ENCODE measurements at regions not wholly inside any gene's neighbourhood (a gene's known extent, or its start where the extent isn't known, plus 50 kb on each side); places are given as distances from the start of the nearest gene placed in this dataset.

DNA sequence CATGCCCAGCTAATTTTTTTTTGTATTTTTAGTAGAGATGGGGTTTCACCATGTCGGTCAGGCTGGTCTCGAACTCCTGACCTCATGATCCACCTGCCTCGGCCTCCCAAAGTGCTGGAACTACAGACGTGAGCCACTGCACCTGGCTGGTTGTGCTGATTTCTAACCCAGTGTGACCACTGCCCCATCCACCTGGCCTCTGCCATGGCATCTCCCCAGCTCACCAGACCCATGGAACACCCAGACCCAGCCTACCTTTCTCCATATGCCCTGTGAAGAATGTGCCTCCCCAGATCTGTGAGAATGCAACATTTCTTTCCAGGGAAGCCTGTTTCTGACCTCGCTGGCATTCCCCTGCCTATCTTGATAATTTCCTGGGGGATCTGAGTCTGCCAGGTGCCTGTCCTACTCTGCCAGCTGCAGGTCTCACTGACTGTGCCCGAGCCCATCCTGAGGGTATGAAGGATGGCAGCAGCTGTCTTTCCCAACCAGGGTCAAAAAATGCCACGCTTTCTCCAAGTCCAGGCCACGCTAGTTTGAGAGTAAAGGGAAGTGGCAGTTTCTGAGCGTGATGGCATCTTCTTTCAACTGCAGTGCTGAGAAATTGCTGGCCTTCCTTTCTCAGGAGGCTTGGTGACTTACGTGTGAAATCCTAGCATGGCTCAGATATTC is 324.4 kb upstream of the ZNF32 start:
- no peak for DNase-seq

DNA sequence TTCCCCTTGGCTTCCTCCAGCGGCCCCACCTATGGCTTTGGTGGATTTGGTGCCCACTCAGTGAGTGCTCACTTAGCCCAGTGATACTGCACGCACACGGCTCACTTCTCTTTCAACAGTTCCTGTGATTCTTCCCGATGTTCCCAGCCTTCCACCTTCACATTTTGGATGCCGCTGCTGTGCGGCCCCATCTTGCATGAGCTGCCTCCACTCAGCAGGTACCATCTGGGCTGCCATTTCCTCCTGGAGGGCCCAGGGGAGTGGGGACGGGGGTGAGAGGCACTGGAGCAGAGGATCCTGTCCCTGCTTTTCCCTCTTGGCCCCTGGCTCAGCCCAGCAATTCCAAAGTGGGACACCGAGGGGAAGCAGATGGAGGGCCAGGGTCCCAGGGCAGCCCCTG is 323.3 kb upstream of the ZNF32 start:
- DNase-seq: no peak

DNA sequence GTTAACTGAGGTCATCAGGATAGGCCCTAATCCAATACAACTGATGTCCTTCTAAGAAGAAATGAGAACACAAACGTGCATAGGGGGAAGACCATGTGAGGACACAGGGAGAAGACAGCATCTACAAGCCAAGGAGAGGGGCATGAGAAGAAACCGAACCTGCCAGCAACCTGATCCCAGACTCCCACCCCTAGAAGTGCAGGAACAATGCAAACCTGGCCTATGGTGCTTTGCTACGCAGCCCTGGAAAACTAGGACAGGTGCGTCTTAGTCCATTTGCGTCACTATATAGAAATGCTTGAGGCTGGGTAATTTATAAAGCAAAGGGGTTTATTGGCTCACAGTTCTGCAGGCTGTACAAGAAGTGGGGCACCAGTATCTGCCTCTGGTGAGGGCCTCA is 322.6 kb upstream of the ZNF32 start:
- no peak for DNase-seq

DNA sequence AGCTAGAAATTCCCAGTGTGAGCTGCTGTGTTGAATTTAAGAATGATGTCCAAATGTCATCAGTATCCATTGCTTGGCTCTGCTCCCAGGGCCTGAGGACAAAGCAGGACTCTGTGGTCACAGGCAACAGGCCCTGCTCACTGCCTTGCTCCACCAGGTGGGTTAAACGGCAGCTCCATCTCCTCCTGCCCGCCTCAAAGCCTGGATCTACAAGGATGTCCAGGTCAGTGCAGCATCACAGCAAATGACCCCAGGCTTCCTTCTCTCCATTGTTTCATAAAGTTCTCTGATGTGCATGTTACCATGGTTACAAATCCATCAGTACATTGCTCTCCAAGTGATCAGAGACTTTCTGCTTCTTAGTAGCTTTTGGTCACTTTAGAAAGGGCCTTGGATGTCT is 322.0 kb upstream of the ZNF32 start:
- no peak for DNase-seq

DNA sequence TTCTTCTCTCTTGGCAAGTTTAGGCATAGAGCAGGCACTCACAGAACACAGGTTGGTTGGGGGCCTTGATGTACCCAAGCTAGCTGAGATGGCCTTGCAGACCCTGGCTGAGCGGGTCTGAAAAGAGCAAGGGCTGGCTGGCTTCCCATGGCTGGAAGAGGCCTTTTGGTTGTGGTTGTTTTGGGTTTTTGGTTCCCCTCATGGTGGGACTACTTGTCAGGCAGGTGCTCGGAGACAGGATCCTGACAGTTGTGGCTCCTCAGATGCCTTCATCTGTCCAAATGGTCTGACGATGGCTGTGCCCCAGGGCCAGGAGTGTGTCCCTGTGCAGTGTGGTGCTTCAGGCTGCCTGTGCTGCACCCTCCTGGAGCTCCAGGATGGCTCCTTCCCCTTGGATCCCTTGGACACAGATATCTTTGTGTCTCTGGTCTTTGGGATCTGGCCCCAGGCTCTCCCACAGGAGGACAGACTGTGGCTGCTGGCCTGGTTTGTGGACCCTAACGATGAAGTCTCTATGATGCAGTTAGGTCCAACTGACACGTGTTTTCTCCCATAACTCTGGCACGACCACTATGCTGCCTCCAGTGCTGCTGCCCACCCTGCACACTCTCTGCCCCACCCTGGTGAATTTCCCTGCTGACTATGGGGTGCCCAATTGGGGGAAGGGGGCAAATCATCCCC is 321.5 kb upstream of the ZNF32 start:
- no peak for DNase-seq

DNA sequence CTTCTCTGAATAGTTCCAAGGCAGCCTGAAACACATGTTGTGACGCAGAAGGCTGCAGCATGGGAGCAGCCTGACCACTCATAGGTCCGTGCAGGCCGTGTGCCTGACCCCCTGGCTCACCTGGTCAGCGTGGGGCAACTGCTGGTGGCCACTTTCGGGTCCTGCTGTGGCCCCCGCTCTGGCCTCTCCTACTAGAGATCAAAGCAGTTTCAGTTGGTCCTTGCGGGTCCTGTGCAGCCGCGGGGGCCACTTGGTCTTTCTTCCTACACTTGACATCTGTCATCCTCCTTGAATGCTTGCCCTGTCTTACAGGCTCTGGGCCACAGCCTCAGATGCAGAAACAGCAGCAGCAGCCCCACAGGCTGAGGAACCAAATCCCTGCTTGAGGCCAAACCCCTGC is 320.8 kb upstream of the ZNF32 start:
- no peak for DNase-seq

DNA sequence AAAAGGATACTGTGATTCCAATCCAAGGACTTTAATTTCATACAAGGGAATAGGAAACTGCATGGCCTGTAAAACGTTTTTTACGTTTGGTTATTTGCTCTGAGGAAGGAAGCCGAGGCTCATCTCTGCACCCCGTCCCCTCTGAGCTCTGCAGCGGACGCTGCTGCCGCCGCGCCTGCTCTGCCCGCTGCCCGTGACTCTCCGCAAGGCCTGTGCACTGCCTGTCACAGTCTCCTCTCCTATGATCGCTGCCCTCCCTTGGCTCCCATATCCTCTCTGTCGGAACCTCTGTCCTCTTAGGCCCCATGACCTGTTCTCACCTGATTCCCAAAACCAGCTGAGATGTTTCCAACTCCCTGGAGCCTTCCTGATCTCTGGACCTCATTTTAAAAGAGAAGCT is 320.3 kb upstream of the ZNF32 start:
- no peak for DNase-seq

DNA sequence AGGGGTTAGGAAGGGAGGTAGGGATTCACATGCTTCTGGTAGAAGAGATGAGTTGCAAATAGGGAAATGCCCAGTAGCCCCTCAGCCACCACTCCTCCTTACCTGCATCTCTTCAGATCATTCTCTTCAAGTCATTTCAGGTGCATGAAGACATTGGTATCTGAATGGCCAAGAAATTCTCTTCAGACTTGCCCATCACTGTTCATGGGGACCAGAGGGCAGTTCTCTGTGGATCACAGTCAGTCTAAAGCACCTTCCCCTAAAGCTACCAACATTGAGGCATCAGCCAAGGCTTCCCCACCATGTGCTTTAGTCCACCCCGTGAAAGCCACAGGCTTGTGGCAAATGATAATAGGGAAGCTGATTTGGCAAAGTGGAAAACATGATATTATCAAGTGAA is 319.4 kb upstream of the ZNF32 start:
- no peak for DNase-seq

DNA sequence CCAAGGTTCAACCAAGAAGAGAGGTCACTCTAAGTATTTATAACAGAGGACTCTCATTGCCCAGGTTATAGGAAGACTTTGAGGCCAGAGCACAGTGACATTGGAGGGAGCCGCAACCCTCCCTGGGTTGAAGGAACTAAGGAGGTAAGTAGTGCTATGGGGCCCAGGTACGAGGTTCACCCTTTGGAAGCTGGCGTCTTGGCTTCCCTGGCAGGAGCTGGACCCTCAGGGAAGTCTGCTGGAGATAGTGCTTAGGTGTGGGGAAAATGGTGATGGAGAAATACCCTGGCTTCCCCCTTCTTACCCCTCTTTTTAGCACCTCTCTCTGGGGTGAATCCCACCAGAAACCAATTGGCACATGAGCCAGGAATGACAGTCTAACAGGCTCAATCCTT is 317.9 kb upstream of the ZNF32 start:
- DNase-seq: no peak

DNA sequence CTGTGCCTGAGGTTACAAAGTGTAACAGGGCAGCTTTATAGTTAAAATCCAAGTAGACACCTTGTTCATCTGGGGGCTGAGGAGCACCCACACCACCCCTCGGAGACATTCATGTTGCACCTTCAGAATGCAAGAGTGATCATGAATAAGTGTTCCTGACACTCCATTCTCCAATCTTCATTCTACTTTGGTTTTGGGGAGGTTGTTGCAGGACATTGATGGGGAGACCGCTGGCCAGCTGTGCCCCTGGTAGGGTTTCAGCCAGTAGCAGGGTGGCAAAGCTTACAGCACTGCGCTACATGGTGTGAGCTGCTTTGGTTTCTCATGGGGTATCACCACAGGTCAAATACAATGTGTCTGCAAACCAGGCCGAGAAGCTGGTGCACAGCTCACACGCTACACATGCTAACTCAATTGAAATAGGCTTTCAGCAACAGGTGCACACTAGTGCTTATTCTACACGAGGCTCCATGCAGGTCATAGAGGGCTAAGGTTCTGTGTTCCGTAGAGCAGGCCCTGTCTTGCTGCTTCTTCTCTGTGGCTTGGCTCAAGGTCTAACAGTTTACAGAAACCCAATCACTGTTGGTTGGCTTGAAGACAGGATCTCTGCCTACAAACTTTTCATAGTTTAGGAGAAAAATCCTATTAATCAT is 317.4 kb upstream of the ZNF32 start:
- DNase-seq: no peak

DNA sequence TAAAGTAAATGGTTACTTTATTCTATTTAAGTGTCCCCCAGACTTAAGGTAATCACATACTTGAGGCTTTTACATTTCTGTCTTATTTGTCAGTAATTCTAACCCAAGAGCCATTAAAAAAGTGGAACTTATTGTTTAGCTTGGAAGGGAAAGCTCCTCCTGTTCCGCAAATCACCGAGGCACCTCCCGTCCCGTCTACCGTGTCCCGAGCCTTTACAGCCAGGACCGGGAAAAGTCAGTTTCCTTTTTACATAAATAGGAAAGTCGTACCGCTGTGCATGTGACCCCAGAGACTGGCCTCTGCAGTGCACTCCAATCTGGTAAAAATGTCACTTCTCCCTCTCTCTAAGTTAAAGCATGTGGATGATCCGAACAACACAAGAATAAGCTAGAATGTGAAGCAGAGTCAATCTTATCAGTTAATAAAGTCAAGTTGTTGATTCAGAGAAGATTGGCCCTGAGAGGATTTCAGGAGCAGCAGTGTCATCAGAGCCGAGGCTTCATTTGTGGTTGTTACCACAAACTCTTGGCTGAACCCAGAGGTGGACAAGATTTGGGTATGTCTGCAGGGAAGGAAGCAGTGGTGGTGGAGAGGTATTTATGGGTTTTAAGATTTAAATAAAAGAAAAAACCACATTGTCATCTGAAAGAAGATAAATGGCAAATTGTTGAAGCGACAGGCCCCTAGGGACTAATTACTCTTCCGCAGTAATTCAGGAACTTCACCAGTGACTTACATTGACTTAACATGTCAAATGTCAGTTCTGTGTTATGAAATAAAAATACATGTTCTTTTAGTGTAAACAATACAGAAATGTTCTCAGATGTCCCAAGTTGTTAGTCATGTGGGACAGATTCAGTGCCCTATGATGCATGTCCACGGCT is 316.6 kb upstream of the ZNF32 start:
- DNase-seq: no peak

DNA sequence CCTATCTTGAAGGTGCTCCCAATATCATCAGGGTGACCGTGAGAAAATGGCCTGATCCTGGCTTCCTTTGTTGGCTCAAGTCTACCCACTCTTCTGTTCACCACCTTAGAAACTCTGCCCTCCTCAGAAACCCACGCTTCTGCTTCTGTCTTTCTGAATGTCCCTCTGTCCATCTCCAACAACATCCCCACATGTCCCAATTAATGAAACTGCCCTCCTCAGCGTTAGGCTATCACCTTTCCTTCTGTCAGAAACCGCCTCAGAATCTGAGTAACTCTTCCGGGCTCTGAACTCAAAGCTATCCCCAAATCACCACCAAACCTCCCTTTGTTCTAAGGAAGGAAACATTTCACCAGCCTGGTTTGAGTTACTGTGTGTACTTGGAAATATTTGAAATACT is 315.8 kb upstream of the ZNF32 start:
- DNase-seq: no peak

DNA sequence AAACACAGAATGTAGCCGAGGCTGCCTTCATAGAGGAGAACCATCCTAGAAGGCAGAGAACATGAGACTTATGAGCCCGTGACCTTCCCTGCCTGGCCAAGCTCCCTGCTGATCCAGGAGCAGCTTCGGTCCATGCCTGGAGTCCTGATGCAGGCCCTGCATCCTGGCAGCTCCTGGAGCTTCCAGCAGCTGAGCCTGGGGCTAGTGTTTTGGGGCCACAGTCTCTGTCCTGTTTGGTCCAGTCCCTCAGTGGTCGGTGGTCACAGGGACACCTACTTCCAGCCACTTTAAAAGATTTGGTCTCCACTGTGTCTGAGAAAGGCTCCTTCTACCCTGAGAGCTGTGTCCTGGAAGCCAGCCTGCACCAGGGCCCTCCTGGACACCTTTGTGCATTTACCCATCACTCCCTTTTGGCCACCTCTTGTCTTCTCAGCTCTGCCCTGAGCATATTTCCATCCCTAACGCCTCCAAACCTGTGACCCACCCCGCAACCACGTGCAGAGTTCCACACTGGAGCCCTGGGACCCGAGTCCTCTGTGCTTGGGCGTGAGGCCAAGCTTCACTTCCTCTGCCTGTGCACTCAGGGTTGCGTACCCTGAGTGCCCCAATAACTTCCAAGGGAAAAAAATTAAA is 315.2 kb upstream of the ZNF32 start:
- DNase-seq: no peak

DNA sequence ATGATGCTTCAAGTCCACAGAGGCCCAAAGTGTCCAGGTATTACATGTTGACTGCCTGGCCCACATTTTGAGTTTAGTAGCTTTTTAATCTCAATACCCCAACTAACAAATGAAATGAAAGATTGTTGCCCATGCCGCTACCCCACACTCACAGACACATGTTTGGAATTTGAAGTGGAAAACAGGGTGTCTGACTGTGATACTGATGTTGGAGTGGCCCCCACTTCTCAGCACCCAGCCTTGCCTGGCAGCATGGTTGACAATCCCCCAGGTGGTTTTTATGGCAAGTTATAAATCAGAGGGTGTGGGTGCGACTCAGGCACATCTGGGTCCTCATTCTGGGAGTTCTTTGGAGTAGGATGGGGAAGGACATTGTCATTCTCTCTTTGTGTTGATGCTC is 314.7 kb upstream of the ZNF32 start:
- DNase-seq: no peak

DNA sequence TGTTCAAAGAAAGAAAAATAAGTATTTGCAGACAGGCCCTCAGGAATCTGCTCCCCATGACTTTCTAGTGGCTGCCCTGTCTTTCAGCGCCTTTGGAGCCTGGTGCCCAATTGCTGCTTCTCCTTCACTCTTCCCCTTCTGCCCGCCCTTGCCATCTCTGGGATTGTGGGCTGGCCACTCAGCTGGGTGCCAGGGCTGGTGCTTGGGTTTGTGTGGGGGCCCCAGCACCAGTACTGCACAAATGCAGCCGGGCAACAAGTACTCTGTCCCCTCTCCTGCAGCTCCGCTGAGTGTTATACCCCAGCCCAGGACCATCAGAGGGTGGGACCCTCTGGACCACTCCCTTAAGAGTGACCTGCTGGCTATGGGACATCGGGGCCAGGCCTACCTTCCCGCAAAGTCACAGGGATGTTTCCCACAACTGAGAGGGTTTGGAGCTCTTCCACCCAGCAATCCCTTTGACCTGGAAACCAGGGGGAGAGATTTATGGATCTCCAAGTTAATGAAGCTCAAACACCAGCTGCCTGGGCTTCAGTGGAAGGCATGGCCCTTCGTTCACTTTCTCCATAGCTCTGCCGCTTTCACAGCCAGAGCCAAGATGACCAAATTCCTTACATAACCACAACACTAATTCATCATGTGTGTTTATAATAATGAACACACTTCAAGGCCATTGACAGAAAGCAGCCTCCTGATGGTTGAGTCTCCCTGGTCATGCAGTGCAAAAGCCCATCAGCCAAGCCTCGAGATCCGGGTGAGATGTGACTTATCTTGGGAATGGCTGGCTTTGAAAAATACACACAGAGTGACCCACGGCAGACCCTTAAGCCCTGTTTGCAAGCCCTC is 313.9 kb upstream of the ZNF32 start:
- DNase-seq: no peak

DNA sequence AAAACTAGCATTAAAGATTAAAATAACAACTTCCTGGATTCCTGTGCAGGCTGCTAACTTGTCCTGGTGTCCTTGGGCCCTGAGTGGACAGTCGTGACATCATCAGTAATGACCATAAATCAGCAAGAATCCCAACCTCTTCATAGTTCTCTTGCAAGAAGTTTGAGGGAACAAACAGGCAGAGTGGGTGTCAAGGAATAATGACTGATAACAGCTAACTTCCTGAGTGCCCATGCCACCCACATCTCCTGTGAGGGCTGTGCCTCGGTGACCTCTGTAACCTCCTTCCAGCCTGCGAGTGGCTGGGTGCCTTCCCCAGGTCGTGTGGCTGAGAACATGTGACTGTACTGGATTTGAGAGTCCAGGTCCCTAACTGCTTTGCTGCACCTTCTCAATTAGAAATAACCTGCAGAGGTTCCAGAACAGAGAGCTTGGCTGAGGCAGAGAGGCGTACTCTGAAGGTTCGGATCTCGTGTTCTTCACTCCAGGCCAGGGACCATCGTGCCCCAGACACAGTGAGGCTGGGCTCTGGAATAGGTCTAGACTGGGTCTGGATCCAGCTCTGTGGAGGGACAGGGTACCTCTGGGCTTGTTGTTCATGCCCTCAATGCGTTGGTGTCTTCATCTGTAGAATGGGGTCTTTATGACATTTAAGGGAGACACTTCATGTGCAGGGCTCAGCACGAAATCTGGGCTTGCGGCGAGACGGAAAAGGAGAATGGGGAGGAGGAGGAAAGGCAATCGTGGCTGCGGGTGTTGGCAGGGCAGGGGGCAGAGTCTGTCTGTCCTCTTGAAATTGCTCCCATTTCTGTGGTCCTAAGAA is 313.1 kb upstream of the ZNF32 start:
- no peak for DNase-seq

DNA sequence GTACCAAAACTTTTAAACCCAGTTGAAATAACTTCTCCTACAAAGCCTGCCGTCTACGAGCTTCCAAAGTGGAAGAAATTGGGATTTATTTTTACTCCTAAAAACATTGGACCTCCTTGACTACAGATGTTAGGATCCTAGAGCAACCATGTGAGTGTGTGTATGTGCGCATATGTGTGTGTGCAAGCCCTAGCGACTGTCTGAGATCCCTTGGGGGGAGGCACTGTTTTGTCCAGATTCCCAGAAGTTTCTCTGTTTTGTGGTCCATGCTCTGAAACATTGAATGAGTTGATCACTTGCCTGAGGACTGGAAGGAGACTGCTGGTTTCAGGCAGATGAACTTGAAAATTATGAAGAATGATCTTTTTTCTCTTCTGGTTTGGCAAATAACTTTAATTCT is 312.3 kb upstream of the ZNF32 start:
- DNase-seq: no peak

DNA sequence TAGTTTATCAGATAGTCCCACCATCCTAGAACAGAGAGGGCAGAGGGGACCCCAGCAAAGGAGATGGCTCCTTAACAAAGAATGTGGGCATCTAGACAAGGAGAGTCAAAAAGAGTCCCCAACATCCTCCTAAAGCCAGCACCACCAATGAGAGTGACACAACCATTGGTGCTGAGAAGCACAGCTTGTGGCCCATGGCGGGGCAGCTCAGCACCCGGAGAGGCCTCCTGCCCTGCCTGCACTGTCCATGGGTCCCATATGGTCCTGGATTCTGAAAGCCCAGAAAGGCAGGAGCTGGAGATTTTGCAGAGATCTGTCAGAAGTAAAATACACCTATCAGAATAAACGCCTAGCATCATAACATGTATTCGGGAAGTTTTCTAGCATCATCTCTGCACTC is 311.8 kb upstream of the ZNF32 start:
- DNase-seq: no peak

DNA sequence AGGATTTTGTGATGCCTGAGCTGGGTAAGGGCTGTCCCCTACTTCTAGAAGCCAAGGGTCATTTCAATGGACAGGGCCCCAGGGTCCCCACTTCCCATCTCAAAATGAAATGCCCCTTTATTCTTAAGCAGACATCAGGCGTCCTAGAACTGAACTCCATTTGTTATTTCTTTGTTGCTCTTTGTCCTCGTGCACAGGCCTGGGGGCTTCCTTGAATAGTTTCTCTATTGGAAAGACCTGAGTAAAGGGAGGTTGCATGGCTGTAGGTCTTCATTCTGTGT is 311.4 kb upstream of the ZNF32 start:
- DNase-seq: no peak

DNA sequence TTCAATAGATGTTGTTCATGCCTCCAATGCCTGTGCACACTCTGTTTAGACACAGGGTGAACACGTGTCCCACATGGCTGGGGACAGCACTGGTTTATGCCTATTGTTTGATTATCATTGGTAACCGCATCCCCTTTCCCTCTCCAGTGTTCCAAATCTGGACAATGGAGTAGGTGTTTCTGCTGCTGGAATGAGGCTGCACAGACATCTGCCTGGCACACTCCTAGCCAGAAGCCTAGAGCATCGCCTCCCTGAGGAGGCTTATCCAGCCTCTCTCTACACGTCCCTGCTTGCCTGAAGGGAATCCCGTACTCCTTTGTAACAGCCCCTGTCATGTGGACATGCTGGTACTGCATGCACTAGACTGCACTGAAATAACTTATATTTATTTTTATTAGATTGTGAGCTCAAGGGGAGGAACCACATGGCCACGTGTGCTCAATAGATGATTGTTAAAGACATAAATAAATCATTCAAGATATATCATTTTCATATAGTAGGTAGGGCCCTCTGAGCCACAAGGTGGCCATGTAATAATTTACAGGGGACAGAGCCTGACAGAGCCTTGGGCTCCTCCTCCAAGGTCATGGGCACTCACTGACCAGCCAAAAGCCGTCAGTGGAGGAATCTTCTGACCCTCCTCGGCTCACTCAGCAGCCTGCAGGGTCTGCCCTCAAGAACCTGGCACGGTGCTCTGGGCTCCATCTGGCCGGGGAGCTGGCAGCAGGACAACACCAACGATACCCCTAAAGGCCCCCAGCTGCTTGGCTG is 310.9 kb upstream of the ZNF32 start:
- no peak for DNase-seq

Data from muscle of arm (tissue), 1 donor.